Neural cell (in vitro differentiated cells): ENCODE measurements at regions not wholly inside any gene's neighbourhood (a gene's known extent, or its start where the extent isn't known, plus 50 kb on each side); places are given as distances from the start of the nearest gene placed in this dataset.

ENCODE experiments used
- CTCF ChIP-seq: fragments of 450-650 bp; IDR thresholded peaks from 2 replicates; pipeline ENCODE4 v1.5.1; 2014; ENCODE audit warnings: antibody characterized with exemption, mild to moderate bottlenecking, moderate library complexity; ENCODE audit not compliant: poor library complexity, severe bottlenecking
- EZH2 ChIP-seq: fragments of 200-600, 300-800 bp; shearing (Covaris generic), sonication (generic); IDR thresholded peaks from 2 replicates; pipeline ENCODE4 v1.6.1; 2014; ENCODE audit warnings: antibody characterized with exemption, low read length, borderline replicate concordance, mild to moderate bottlenecking; ENCODE audit not compliant: insufficient read depth, poor library complexity, severe bottlenecking
- MXI1 ChIP-seq: fragments of 450-650 bp; conservative IDR thresholded peaks from 2 replicates; pipeline ENCODE4 v1.6.1; 2014; ENCODE audit warnings: antibody characterized with exemption, mild to moderate bottlenecking; ENCODE audit not compliant: poor library complexity, severe bottlenecking
- POLR2AphosphoS5 ChIP-seq: IDR thresholded peaks from 2 replicates; pipeline ENCODE4 v1.6.1; 2012
- RAD21 ChIP-seq: fragments of 450-650 bp; conservative IDR thresholded peaks from 2 replicates; pipeline ENCODE4 v1.6.1; 2014; ENCODE audit warnings: antibody characterized with exemption, mild to moderate bottlenecking, moderate library complexity
- SMC3 ChIP-seq: fragments of 450-650 bp; conservative IDR thresholded peaks from 2 replicates; pipeline ENCODE4 v1.6.1; 2014; ENCODE audit warnings: antibody characterized with exemption, mild to moderate bottlenecking, moderate library complexity; ENCODE audit not compliant: poor library complexity
- TF ChIP-seq, protein P1 (sequence below): IDR thresholded peaks from 2 replicates; pipeline ENCODE4 v1.6.1; 2012; ENCODE audit warnings: borderline replicate concordance

- TF ChIP-seq EZH2 (no peak), CTCF (no peak), RAD21 (no peak), POLR2AphosphoS5 (no peak), MXI1 (no peak), SMC3 (no peak)
- TF ChIP-seq, protein P1, sequence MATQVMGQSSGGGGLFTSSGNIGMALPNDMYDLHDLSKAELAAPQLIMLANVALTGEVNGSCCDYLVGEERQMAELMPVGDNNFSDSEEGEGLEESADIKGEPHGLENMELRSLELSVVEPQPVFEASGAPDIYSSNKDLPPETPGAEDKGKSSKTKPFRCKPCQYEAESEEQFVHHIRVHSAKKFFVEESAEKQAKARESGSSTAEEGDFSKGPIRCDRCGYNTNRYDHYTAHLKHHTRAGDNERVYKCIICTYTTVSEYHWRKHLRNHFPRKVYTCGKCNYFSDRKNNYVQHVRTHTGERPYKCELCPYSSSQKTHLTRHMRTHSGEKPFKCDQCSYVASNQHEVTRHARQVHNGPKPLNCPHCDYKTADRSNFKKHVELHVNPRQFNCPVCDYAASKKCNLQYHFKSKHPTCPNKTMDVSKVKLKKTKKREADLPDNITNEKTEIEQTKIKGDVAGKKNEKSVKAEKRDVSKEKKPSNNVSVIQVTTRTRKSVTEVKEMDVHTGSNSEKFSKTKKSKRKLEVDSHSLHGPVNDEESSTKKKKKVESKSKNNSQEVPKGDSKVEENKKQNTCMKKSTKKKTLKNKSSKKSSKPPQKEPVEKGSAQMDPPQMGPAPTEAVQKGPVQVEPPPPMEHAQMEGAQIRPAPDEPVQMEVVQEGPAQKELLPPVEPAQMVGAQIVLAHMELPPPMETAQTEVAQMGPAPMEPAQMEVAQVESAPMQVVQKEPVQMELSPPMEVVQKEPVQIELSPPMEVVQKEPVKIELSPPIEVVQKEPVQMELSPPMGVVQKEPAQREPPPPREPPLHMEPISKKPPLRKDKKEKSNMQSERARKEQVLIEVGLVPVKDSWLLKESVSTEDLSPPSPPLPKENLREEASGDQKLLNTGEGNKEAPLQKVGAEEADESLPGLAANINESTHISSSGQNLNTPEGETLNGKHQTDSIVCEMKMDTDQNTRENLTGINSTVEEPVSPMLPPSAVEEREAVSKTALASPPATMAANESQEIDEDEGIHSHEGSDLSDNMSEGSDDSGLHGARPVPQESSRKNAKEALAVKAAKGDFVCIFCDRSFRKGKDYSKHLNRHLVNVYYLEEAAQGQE: no peak
Observed at GRCh38 chr6:85195243-85195642, 254.6 kb upstream of the NT5E start.
